Adipocyte (in vitro differentiated cells): ENCODE measurements at regions not wholly inside any gene's neighbourhood (a gene's known extent, or its start where the extent isn't known, plus 50 kb on each side); places are given as distances from the start of the nearest gene placed in this dataset.
A peak's percentile ranks its signal among the peaks of the same experiment; 100 is the strongest.

Experiments
- DNase-seq: peaks from one replicate; pipeline ENCODE4 v3.0.0-alpha.2; 2015; ENCODE audit warnings: low read depth
- H3K27me3 ChIP-seq: replicated peaks from 2 replicates; pipeline ENCODE4 v1.7.0; 2013; ENCODE audit warnings: mild to moderate bottlenecking, low read length, moderate library complexity; ENCODE audit not compliant: control insufficient read depth, insufficient read depth
- H3K36me3 ChIP-seq: 2 replicates; pipeline ENCODE4 v1.7.0; 2013; ENCODE audit warnings: low read length, mild to moderate bottlenecking, moderate library complexity; ENCODE audit not compliant: control insufficient read depth, insufficient read depth, severe bottlenecking
- H3K4me1 ChIP-seq: 2 replicates; pipeline ENCODE4 v1.7.0; 2013; ENCODE audit warnings: mild to moderate bottlenecking, low read length, moderate library complexity; ENCODE audit not compliant: control insufficient read depth, insufficient read depth
- H3K4me3 ChIP-seq: 2 replicates; pipeline ENCODE4 v1.7.0; 2013; ENCODE audit warnings: mild to moderate bottlenecking, low read length, moderate library complexity
- H3K9ac ChIP-seq: 2 replicates; pipeline ENCODE4 v1.7.0; 2013; ENCODE audit warnings: mild to moderate bottlenecking, low read length, moderate library complexity
- H3K9me3 ChIP-seq: 2 replicates; pipeline ENCODE4 v1.7.0; 2013; ENCODE audit warnings: mild to moderate bottlenecking, low read length, moderate library complexity; ENCODE audit not compliant: control insufficient read depth

GRCh38 chr6:1553562-1554083 lies 56.1 kb upstream of the FOXC1 start:
- H3K9ac ChIP-seq, result peak overlapping the region; percentile 92
- peak; percentile 7 for DNase-seq
- no peaks in the 10 kb centered on the region for H3K27me3 ChIP-seq
- peaks cover 33% of the 10 kb centered on the region for H3K4me1 ChIP-seq
- H3K36me3 ChIP-seq, result peaks cover 1% of the 10 kb centered on the region
- no peaks in the 10 kb centered on the region for H3K9me3 ChIP-seq
- H3K4me3 ChIP-seq, result peak overlapping the region; percentile 95

- Histone ChIP-seq H3K36me3 (no peaks in the 10 kb centered on the region), H3K4me1 (peaks cover 33% of the 10 kb centered on the region), H3K9me3 (no peaks in the 10 kb centered on the region), H3K4me3 (peak overlapping the region; percentile 95), H3K9ac (peak overlapping the region; percentile 92), H3K27me3 (no peaks in the 10 kb centered on the region)
- DNase-seq, result no peak
These were observed 55.6 kb upstream of the FOXC1 start for GRCh38 chr6:1554141-1554475.

GRCh38 chr6:1554476-1555310 lies 55.0 kb upstream of the FOXC1 start:
- H3K9me3 ChIP-seq, result no peaks in the 10 kb centered on the region
- H3K4me3 ChIP-seq, result peak overlapping the region; percentile 95
- peak; percentile 80 for DNase-seq
- H3K36me3 ChIP-seq, result no peaks in the 10 kb centered on the region
- H3K27me3 ChIP-seq, result no peaks in the 10 kb centered on the region
- peak overlapping the region; percentile 92 for H3K9ac ChIP-seq
- H3K4me1 ChIP-seq, result peaks cover 33% of the 10 kb centered on the region

GRCh38 chr6:1558388-1558787 lies 51.3 kb upstream of the FOXC1 start:
- peaks cover 14% of the 10 kb centered on the region for H3K4me1 ChIP-seq
- no peaks in the 10 kb centered on the region for H3K36me3 ChIP-seq
- H3K4me3 ChIP-seq, result no peak overlapping the region
- no peaks in the 10 kb centered on the region for H3K9me3 ChIP-seq
- peaks cover 5% of the 10 kb centered on the region for H3K27me3 ChIP-seq
- no peak overlapping the region for H3K9ac ChIP-seq
- no peak for DNase-seq
